Activated CD4-positive, alpha-beta T cell treated with anti-CD3 and anti-CD28 coated beads, Interleukin-2, Interleukin-4, amounts not matched to agents 100 ng/mL and 50 ng/mL, durations not matched to agents 16 hours and 8 hours (primary cell): ENCODE measurements at regions not wholly inside any gene's neighbourhood (a gene's known extent, or its start where the extent isn't known, plus 50 kb on each side); places are given as distances from the start of the nearest gene placed in this dataset.

Source experiments
- DNase-seq: peaks from one replicate; pipeline ENCODE4 v3.0.0-alpha.2; 2020; ENCODE audit warnings: low spot score

- no peak for DNase-seq
Measured at GRCh38 chr16:5903153-5903552, 805.6 kb upstream of the EEF2KMT start.

GRCh38 chr16:5900046-5900445 is 802.5 kb upstream of the EEF2KMT start:
- DNase-seq: no peak

DNA sequence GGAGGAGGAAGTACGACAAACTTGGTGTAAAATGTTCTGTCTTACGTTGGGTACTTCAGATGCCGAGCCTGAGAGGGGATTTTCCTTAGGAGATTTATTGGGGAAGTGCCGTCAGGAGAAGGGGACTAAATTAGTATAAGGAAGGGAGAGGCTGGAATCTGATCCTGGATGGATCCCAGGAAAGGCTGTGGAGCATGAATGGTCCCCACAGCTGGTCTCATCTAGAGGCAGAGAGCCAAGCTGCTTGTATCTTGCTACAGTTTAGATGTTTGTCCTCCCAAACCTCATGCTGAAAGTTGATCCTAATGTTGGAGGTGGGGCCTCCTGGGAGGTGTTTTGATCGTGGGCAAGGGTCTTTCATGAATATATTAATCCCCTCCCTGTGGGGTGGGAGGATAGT is 798.4 kb upstream of the EEF2KMT start:
- DNase-seq: no peak

DNA sequence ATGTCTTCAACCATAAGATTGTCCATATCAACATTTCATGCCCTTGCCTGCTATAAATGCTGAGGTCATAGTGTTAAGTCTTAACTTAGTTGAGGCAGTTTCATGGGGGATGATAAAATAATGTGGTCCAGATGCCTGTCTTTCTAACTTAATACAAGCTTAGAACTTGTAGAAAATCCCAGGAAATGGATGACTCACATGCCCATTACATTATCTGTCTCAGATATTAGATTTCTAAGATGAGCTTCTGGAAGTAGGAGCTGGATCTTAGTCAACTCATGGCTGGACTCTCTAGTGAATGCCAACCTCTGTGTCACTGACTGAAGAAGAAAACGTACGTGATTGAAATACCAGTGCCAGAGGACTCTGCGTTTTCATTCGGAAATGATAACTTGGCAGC is 797.5 kb upstream of the EEF2KMT start:
- DNase-seq: no peak

DNA sequence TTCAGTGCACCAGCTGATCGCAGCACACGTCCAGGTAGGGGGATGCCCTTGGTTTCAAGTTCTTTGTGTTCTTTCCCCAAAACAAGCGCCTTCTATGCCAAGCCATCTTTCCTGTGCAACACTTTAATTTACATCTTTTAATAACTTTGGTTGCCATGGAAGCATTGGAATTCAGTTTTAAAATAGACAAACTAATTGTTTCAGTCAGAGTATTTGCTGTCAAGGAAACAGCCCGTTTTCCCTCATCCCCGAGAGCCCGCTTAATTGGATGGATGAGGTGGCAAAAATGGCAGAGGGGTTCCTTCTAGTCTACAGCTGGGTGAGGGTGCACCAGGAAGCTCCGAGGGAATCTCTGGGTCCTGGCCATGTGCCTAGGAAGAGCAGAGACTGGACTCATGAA is 793.7 kb upstream of the EEF2KMT start:
- DNase-seq: no peak

GRCh38 chr16:5885521-5885920 is 787.9 kb upstream of the EEF2KMT start:
- no peak for DNase-seq

GRCh38 chr16:5884996-5885395 is 787.4 kb upstream of the EEF2KMT start:
- DNase-seq: no peak

- DNase-seq: no peak
Measured at GRCh38 chr16:5884339-5884738, 786.7 kb upstream of the EEF2KMT start.

- no peak for DNase-seq
Measured at GRCh38 chr16:5882087-5882640, 784.6 kb upstream of the EEF2KMT start.

DNA sequence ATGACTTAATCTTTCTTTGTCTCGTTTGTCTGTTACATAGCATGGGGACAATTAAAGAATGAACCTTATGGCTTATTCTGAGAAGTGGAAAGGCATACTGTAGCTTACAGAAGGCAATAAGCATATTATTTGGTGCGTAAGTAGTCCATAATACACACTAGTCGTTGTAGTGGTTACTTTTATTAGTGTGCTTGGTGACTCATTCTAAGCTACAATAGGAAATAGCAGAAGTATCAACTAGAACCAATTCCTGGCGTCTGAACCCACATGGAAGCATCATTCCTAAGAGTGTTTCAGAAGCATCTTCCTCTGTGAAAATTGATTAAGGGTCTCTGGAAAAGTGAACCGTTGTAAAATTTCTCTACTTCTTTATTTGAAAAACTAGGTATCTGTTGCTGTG is 777.8 kb upstream of the EEF2KMT start:
- no peak for DNase-seq

DNA sequence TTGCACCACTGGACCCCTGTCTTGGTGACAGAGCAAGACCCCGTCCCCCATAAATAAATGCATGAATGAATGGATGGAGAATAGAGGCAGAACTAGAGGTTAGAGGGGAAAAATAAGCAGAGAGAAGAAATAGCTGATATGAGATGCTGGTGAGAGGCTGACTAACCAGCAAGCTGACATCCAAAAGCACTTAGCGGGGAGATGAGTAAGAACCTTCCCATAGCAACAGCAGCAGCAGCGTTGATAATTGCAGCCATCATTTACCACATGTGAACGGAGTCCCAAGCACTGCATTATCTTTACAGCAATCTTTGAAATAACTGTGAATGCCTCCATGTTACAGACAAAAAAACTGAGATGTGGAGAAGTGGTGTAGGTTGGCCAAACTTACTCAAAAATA is 777.3 kb upstream of the EEF2KMT start:
- no peak for DNase-seq

- no peak for DNase-seq
Measured at GRCh38 chr16:5873221-5873620, 775.6 kb upstream of the EEF2KMT start.

- no peak for DNase-seq
Measured at GRCh38 chr16:5870886-5871691, 773.5 kb upstream of the EEF2KMT start.

DNA sequence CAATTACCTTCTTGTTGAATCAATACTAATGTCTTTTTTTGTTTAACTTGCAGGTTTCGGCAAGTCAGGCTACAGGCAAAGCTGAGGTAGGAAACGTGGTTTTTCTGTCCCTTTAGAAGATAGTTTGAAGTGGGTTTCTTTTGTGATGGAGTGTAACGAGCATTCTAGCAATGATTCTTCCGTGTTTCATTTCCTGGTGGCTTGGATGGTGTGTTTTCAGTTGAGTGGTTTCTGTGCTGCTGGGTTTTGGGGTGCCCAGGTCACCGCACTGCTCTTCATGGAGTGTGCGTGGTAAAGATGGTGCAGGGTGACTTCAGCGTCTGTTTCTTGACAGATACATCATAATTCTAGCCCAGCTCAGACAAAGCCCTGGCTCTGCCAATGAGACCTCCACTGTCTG is 769.7 kb upstream of the EEF2KMT start:
- no peak for DNase-seq

DNA sequence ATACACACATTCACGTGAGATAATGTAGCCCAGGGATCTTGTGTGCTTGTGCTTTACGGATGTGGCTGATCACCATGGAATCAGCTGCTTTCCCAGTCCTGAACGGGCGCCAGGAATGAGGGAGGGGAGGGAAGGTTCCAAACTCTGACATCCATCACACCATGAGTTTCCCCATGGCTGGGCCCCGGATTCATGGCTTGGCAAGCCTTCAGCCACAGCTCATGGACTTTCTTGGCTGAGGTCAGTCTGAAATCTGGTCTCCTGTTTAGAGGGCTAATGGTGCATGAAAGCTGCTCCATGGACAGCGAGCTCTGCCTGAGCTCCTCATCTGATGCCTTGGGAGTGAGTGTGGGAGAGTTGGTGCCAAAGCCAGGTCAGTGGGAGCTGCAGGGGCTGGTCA is 767.6 kb upstream of the EEF2KMT start:
- DNase-seq: no peak

DNA sequence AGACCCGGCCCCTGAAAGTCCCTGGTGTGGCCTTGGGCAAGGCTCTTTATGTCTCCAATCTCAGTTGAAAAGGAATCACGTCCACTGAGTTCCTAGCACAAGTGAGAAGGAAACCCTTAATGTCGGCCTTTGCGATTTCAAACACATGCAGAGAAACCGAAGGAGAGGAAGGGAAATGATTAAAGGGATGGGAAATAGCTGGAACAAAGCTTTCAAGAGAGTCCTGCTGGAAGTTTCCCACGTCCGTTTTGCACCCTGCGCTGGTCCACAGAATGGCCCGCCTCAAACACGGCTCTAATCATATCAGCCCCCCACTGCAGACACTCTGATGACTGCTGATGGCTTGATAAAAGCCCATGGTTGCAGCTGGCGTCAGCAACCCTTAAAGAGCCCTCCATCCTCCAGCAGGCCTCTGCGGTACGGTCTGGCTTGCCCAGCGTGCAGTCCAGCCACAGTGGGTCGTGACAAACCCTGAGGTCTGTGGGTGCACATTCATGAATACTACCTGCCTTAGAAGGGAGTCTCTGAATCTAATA is 765.5 kb upstream of the EEF2KMT start:
- DNase-seq: no peak

GRCh38 chr16:5862103-5862840 is 764.7 kb upstream of the EEF2KMT start:
- no peak for DNase-seq

DNA sequence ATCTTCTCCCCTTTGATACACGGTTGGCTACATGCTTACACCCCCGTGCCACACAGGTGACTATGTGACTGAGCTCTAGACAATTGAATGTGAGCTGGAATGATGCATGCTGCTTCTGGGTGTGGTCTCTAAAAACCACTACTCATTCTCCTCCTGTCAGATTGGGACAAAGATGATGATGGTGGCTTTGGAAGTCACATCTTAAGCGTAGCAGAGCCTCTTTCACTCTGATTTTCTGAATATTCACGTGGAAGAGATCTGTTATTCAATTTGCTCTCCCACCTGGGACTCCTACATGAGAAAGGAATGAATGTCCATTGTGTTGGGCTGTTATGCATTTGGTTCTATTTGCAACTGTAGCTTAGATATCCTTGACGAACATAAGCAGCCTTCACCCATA is 763.6 kb upstream of the EEF2KMT start:
- DNase-seq: no peak

DNA sequence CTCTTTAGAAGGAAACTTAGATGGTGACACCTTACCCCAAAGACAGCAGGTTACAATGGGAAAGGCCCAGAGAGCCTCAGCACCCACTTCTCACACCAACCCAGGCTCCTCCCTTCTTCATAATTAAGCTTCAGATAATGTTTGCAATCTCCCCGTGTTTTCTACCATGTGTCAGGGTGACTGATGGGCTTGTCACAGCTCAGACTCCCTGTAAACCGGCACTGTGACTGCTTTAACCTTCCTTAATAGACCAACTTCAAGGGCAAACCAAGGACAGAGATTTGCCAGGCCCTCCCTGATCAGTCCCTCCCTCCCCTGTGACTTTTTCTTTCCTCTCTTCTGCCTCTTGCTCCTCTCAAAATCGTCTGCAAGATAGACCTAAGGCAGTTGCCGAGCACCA is 760.6 kb upstream of the EEF2KMT start:
- DNase-seq: no peak

- DNase-seq: peak; percentile 45
Measured at GRCh38 chr16:5854027-5854426, 756.4 kb upstream of the EEF2KMT start.

- no peak for DNase-seq
Measured at GRCh38 chr16:5852151-5852550, 754.6 kb upstream of the EEF2KMT start.

DNA sequence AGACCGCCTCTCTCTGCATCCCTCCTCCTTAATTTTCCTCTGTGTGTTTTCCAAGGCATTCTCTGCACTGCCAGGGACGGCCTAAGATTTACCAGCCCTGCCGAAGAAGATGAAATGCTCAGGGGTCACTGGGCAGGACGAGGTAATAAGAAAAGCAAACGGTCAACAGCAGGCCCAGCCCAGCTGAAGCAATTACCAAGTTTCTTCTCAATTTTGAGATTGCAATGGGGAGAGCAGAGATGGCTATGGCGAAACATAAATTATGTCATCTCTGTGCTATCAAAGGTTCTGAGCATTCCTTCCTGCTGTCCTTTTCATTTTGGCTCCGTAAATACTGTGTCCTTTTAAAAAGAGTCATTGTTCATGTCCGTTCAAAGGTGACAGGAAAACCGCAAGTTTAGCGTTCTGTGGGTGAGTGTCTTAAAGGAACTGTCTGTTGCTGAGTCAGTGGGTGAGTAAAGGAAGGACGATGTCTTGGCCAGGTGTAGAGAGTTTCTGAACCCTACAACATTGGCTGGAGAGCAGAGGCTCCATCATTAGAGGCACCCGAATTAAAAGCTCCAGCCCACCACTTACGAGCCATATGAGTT is 753.9 kb upstream of the EEF2KMT start:
- no peak for DNase-seq
